Heart left ventricle (tissue), 16 donors: ENCODE measurements at regions not wholly inside any gene's neighbourhood (a gene's known extent, or its start where the extent isn't known, plus 50 kb on each side); places are given as distances from the start of the nearest gene placed in this dataset.

ENCODE experiments used
- ATAC-seq, 4 donors: fragments of 200-7000 bp; cut with Tn5 transposase; one replicate each; pipeline ENCODE4 v1.9.1; 2020 to 2022; ENCODE audit warnings: moderate library complexity in 4 of 4, mild to moderate bottlenecking in 3 of 4, moderate number of reproducible peaks in 1 of 4
- DNase-seq, 5 donors: peaks; one replicate each; pipeline ENCODE4 v3.0.0-alpha.2; 2020
- H3K27ac ChIP-seq, 12 donors: fragments of 200-600 bp; sonication (generic) in 4 of 12; one replicate each; pipeline versions ENCODE4 v1.5.0 to v1.8.0; 2016 to 2022; ENCODE audit warnings: mild to moderate bottlenecking in 2 of 12
- H3K27me3 ChIP-seq, 9 donors: fragments of 200-600 bp; sonication (generic) in 2 of 9; one replicate each; pipeline versions ENCODE4 v1.5.1 to v1.8.0; 2016 to 2022; ENCODE audit warnings: mild to moderate bottlenecking in 3 of 9
- H3K36me3 ChIP-seq, 9 donors: fragments of 200-600 bp; sonication (generic) in 2 of 9; one replicate each; pipeline versions ENCODE4 v1.5.0 to v1.8.0; 2018 to 2022; ENCODE audit warnings: mild to moderate bottlenecking in 2 of 9
- H3K4me1 ChIP-seq, 12 donors: fragments of 200-600 bp; sonication (generic) in 4 of 12; one replicate each; pipeline versions ENCODE4 v1.5.0 to v1.8.0; 2016 to 2022; ENCODE audit warnings: mild to moderate bottlenecking in 3 of 12
- H3K4me3 ChIP-seq, 12 donors: fragments of 200-600 bp; sonication (generic) in 4 of 12; one replicate each; pipeline versions ENCODE4 v1.5.0 to v1.8.0; 2017 to 2022; ENCODE audit warnings: mild to moderate bottlenecking in 9 of 12, moderate library complexity in 4 of 12
- H3K9me3 ChIP-seq, 12 donors: fragments of 200-600 bp; sonication (generic) in 4 of 12; one replicate each; pipeline versions ENCODE4 v1.5.0 to v1.8.0; 2016 to 2022; ENCODE audit warnings: mild to moderate bottlenecking in 1 of 12
- POLR2A ChIP-seq, 2 donors: fragments of 450-650 bp; IDR thresholded peaks; one replicate each; pipeline ENCODE4 v1.6.1; 2017; ENCODE audit warnings: antibody characterized with exemption in 2 of 2, mild to moderate bottlenecking in 2 of 2, moderate library complexity in 2 of 2
- WGBS, 4 donors: extraction: QIAGEN DNeasy Blood & Tissue Kit in 2 of 4; methylation state at CpG; one replicate each; pipeline versions ENCODE4 v1.1.5 to v1.1.7; 2013 to 2018; 5-methylcytosine and 5-hydroxymethylcytosine counted together
- intact Hi-C, 10 donors: fragments of 100-400 bp; cut with DNase I; formaldehyde crosslinking; loops; one replicate each; pipeline versions ENCODE4 v1.11.1 to v1.14.2; 2022
- TF ChIP-seq, protein P1 (sequence below), 12 donors: fragments of 200-600 bp; sonication (generic) in 4 of 12; IDR thresholded peaks; one replicate each; pipeline versions ENCODE4 v1.5.0 to v1.8.0; 2018 to 2022; ENCODE audit warnings: antibody characterized with exemption in 12 of 12, mild to moderate bottlenecking in 5 of 12
- donor health status: ischemic (EF 13 %, LVEDD 7.1; RV severe dilation, severe dysfunction).
- donor health status: healthy with polysubstance abuse.
- donor health status: DM: no; HTN: yes; CAD: no.
- donor health status: DM: no; HTN: no; CAD: no.
- donor health status: ischemic (EF 25% LVEDD 6.9; RV normal size, moderate dysfunction).
- donor health status: ischemic (EF 25% LVEDD 5.7; RV mildly dilated, moderate dysfunction).
- donor health status: healthy.
- donor health status: DM: yes; HTN: yes; CAD: no.
- donor health status: ischemic (EF 35%, LVEDD 5.7; RV mildly dilated, moderate dysfunction).
- donor health status: nonischemic (EF 11% LVEDD 7.7; RV severe dilation, severe dysfunction).
- donor health status: DM: yes; HTN: yes; CAD: no.
- donor health status: PGD.
- donor health status: ischemic (EF 29% LVEDD 5.4; RV normal size, mild dysfunction).
- donor health status: nonischemic (EF 23%, LVEDD 6.1; RV moderate dilation, normal function).

DNA sequence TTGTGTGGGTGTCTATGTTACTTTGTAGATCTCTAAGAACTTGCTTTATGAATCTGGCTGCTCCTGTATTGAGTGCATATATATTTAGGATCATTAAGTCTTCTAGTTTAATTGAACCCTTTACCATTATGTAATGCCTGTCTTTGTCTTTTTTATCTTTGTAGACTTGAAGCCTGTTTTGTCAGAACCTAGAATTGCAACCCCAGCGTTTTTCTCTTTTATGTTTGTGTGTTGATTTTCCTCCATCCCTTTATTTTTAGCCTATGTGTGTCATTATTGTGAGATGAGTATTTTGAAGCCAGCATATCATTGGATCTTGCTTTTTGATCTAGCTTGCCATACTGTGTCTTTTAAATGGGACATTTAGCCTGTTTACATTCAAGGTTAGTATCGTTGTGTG, 573.2 kb downstream of the BRINP3 start:
- ATAC-seq: no peak
- TF ChIP-seq POLR2A (IDR thresholded peaks at IDR 0.05): no peak
- TF ChIP-seq, protein P1, sequence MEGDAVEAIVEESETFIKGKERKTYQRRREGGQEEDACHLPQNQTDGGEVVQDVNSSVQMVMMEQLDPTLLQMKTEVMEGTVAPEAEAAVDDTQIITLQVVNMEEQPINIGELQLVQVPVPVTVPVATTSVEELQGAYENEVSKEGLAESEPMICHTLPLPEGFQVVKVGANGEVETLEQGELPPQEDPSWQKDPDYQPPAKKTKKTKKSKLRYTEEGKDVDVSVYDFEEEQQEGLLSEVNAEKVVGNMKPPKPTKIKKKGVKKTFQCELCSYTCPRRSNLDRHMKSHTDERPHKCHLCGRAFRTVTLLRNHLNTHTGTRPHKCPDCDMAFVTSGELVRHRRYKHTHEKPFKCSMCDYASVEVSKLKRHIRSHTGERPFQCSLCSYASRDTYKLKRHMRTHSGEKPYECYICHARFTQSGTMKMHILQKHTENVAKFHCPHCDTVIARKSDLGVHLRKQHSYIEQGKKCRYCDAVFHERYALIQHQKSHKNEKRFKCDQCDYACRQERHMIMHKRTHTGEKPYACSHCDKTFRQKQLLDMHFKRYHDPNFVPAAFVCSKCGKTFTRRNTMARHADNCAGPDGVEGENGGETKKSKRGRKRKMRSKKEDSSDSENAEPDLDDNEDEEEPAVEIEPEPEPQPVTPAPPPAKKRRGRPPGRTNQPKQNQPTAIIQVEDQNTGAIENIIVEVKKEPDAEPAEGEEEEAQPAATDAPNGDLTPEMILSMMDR (IDR thresholded peaks at IDR 0.05): no peak
- 73 to 81% (median 79%) methylated on average over 2 of the region's 2 CpGs for WGBS, 4 donors

DNA sequence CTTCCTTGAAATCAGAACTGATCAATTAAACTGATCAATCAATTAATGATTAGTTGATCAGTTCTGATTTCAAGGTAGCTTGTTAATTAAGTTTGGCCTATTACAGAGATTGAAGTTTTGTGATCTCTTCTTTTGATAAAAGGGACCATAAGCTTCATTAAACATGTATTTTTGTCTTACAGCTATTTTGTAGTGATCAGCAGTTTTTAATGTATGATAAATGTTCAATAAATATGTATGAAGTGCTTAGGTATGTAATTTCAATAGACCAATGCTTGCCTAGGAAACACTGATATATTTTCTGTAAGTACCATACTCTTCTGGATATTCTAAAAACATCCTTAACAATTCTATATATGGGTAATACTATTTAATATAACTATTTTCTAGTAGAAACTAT, 569.6 kb downstream of the BRINP3 start:
- intact Hi-C loops: no loop called here
- H3K36me3 ChIP-seq: no peaks in the 10 kb centered on the region
- ATAC-seq (no peak), DNase-seq (no peak)
- no peak overlapping the region for H3K27ac ChIP-seq
- no peaks in the 10 kb centered on the region for H3K27me3 ChIP-seq
- H3K4me1 ChIP-seq: no peaks in the 10 kb centered on the region
- no peak for TF ChIP-seq POLR2A (IDR thresholded peaks at IDR 0.05)
- TF ChIP-seq, protein P1 (IDR thresholded peaks at IDR 0.05): no peak
- no peak overlapping the region for H3K4me3 ChIP-seq
- H3K9me3 ChIP-seq: no peaks in the 10 kb centered on the region

More for the DNA sequence above, 573.2 kb downstream of the BRINP3 start:
- Histone ChIP-seq H3K9me3 (no peaks in the 10 kb centered on the region), H3K36me3 (no peaks in the 10 kb centered on the region), H3K27ac (no peak overlapping the region), H3K4me3 (no peak overlapping the region), H3K4me1 (no peaks in the 10 kb centered on the region), H3K27me3 (no peaks in the 10 kb centered on the region)
- intact Hi-C loops: no loop called here
- no peak for DNase-seq

DNA sequence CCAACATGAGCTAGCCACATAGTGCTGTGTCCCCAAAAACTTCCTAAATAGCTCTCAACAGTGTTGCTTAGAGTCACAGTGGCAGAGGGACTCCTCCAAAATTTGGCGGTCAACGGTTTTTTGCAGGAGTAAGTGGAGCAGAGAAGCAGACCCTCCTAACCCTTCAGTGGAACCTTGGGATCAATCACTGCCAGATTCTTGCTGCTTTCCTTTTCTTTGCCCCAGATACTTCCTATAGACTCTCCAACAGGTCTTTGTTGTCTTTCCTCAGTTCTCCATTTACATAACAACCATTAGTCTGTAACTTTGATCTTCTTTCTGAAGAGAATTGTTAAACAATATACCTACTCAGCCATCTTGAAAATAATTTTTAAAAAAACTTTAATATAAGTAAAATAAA, 556.1 kb downstream of the BRINP3 start:
- TF ChIP-seq POLR2A (IDR thresholded peaks at IDR 0.05): no peak
- TF ChIP-seq, protein P1 (IDR thresholded peaks at IDR 0.05): no peak
- H3K4me3 ChIP-seq: no peak overlapping the region
- H3K9me3 ChIP-seq: peaks cover 0 to 53% (median 0%) of the 10 kb centered on the region in 12 donors
- ATAC-seq (no peak), DNase-seq (no peak)
- no peaks in the 10 kb centered on the region for H3K36me3 ChIP-seq
- no peaks in the 10 kb centered on the region for H3K27me3 ChIP-seq
- intact Hi-C loops: no loop called here
- H3K27ac ChIP-seq: no peak overlapping the region
- WGBS, 4 donors: 90 to 93% (median 91%) methylated on average over 2 of the region's 2 CpGs
- H3K4me1 ChIP-seq: no peaks in the 10 kb centered on the region

DNA sequence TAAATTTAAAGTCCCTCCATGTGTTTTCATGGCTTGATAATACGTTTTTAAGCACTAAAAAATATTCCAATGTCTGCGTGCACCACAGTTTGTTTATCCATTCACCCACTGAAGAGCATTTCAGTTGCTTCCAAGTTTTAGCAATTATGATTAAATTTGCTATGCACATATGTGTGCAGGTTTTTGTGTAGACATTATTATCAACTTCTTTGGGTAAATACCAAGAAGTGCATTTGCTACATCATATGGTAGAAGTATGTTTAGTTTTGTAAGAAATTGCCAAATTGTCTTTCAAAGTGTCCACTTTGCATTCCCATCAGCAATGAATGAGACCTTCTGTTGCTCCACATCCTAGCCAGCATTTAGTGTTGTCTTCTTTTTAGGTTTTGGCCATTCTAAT, 550.0 kb downstream of the BRINP3 start:
- TF ChIP-seq, protein P1 (IDR thresholded peaks at IDR 0.05): no peak
- TF ChIP-seq POLR2A (IDR thresholded peaks at IDR 0.05): no peak
- Histone ChIP-seq H3K9me3 (peaks cover 0 to 60% (median 5%) of the 10 kb centered on the region in 12 donors), H3K36me3 (no peaks in the 10 kb centered on the region), H3K4me1 (no peaks in the 10 kb centered on the region), H3K27ac (no peak overlapping the region), H3K27me3 (no peaks in the 10 kb centered on the region), H3K4me3 (no peak overlapping the region)
- WGBS, 4 donors: 55 to 70% (median 64%) methylated on average over 2 of the region's 2 CpGs
- DNase-seq: no peak
- no peak for ATAC-seq
- intact Hi-C loops: no loop called here
